Parathyroid adenoma (tissue), 2 donors: ENCODE measurements at regions not wholly inside any gene's neighbourhood (a gene's known extent, or its start where the extent isn't known, plus 50 kb on each side); places are given as distances from the start of the nearest gene placed in this dataset.

Source experiments
- H2AFZ ChIP-seq: fragments of 300-600 bp; sonication (generic); one replicate; pipeline ENCODE4 v1.7.0; 2017; ENCODE audit warnings: antibody characterized with exemption, mild to moderate bottlenecking
- H3K27ac ChIP-seq: fragments of 300-600 bp; sonication (generic); one replicate; pipeline ENCODE4 v1.7.0; 2017
- H3K27me3 ChIP-seq: fragments of 300-600 bp; sonication (generic); one replicate; pipeline ENCODE4 v1.7.0; 2017; ENCODE audit warnings: low read length; ENCODE audit not compliant: control insufficient read depth, insufficient read depth
- H3K36me3 ChIP-seq: fragments of 300-600 bp; sonication (generic); one replicate; pipeline ENCODE4 v1.7.0; 2017; ENCODE audit warnings: low read length; ENCODE audit not compliant: control insufficient read depth, insufficient read depth
- H3K4me1 ChIP-seq: fragments of 300-600 bp; sonication (generic); one replicate; pipeline ENCODE4 v1.7.0; 2017; ENCODE audit warnings: control low read depth
- H3K4me2 ChIP-seq: fragments of 300-600 bp; sonication (generic); one replicate; pipeline ENCODE4 v1.7.0; 2017; ENCODE audit warnings: low read length
- H3K4me3 ChIP-seq: fragments of 300-600 bp; sonication (generic); one replicate; pipeline ENCODE4 v1.7.0; 2017; ENCODE audit warnings: low read depth, low read length
- H3K79me2 ChIP-seq: fragments of 300-600 bp; sonication (generic); one replicate; pipeline ENCODE4 v1.7.0; 2017; ENCODE audit warnings: control low read depth
- H3K9ac ChIP-seq: fragments of 300-600 bp; sonication (generic); one replicate; pipeline ENCODE4 v1.7.0; 2017; ENCODE audit warnings: mild to moderate bottlenecking
- H3K9me3 ChIP-seq: fragments of 300-600 bp; sonication (generic); one replicate; pipeline ENCODE4 v1.7.0; 2017; ENCODE audit warnings: low read length; ENCODE audit not compliant: control insufficient read depth
- CTCF ChIP-seq: fragments of 300-600 bp; sonication (generic); IDR thresholded peaks from one replicate; pipeline ENCODE4 v1.7.0; 2017; ENCODE audit warnings: antibody characterized with exemption, mild to moderate bottlenecking
- donor health status: primary hyperparathyroidism.

- H3K9me3 ChIP-seq: no peaks in the 10 kb centered on the region
Measured at GRCh38 chr1:79204779-79205479, 198.4 kb upstream of the ADGRL4 start.

GRCh38 chr1:79198832-79199231, 192.3 kb upstream of the ADGRL4 start:
- Histone ChIP-seq H3K9ac (no peak overlapping the region), H3K4me2 (no peak overlapping the region), H2AFZ (no peak overlapping the region), H3K27ac (no peak overlapping the region), H3K4me1 (no peaks in the 10 kb centered on the region), H3K36me3 (no peaks in the 10 kb centered on the region), H3K4me3 (no peak overlapping the region), H3K79me2 (no peaks in the 10 kb centered on the region), H3K9me3 (no peaks in the 10 kb centered on the region), H3K27me3 (no peaks in the 10 kb centered on the region)
- no peak for TF ChIP-seq CTCF

More at GRCh38 chr1:79204779-79205479, 198.4 kb upstream of the ADGRL4 start:
- TF ChIP-seq CTCF: no peak
- Histone ChIP-seq H2AFZ (no peak overlapping the region), H3K9ac (no peak overlapping the region), H3K79me2 (no peaks in the 10 kb centered on the region), H3K4me1 (no peaks in the 10 kb centered on the region), H3K27me3 (no peaks in the 10 kb centered on the region), H3K4me2 (no peak overlapping the region), H3K4me3 (no peak overlapping the region), H3K27ac (no peak overlapping the region), H3K36me3 (no peaks in the 10 kb centered on the region)

- H3K9me3 ChIP-seq: no peaks in the 10 kb centered on the region
Measured at GRCh38 chr1:79197421-79197820, 190.9 kb upstream of the ADGRL4 start.

GRCh38 chr1:79196211-79196610, 189.7 kb upstream of the ADGRL4 start:
- Histone ChIP-seq H3K4me2 (no peak overlapping the region), H3K9me3 (no peaks in the 10 kb centered on the region), H3K9ac (no peak overlapping the region), H3K27me3 (no peaks in the 10 kb centered on the region), H3K4me3 (no peak overlapping the region), H3K36me3 (no peaks in the 10 kb centered on the region), H3K4me1 (no peaks in the 10 kb centered on the region), H3K79me2 (no peaks in the 10 kb centered on the region), H2AFZ (no peak overlapping the region), H3K27ac (no peak overlapping the region)
- no peak for TF ChIP-seq CTCF

More at GRCh38 chr1:79197421-79197820, 190.9 kb upstream of the ADGRL4 start:
- H3K4me2 ChIP-seq: no peak overlapping the region
- no peaks in the 10 kb centered on the region for H3K4me1 ChIP-seq
- peak; percentile 9 for TF ChIP-seq CTCF
- H2AFZ ChIP-seq: no peak overlapping the region
- H3K9ac ChIP-seq: no peak overlapping the region
- no peaks in the 10 kb centered on the region for H3K79me2 ChIP-seq
- H3K27ac ChIP-seq: no peak overlapping the region
- no peaks in the 10 kb centered on the region for H3K36me3 ChIP-seq
- H3K4me3 ChIP-seq: no peak overlapping the region
- no peaks in the 10 kb centered on the region for H3K27me3 ChIP-seq
